ENCODE measurements at regions not wholly inside any gene's neighbourhood (a gene's known extent, or its start where the extent isn't known, plus 50 kb on each side); places are given as distances from the start of the nearest gene placed in this dataset.

DNA sequence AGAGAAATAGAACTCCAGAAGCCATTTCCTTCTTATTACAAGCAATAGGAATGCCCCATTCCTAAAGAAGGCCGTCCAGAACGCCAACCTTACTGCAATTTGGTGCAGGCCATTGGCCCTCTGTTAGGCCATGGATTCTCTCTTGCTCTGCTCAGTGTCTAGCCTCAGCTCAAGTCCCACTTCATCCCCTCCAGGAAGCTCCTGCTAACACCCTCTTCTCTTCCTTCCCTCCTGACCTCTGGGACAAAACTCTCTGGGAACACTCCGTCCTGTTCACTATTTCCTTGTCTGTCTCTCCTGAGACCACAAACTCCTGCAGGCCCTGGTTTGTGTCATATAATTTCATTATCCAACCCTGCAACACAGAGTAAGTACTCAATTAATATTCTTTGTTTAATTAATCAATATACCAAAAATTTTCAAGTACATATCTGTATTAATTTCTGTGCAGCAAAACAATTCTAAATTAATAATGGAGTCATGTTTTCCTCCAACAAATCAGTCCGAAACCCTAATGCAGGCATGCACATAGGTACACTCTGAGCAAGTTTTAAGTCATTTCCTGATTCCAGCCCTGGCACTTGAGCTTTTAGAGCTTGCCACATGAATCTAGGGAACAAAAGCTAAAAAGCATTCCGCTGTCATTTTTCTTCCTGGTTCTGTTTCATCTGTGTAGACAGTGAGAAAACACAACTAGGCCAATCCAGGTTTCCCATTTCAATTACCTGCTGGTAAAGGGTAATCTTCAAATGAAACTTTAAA, 245.3 kb downstream of the SETD4 start:
- TF ChIP-seq USF2 (IDR thresholded peaks at IDR 0.05; ENCODE audit: borderline replicate concordance, low read depth, low read length) = no peak
- no peak for TF ChIP-seq EZH2phosphoT487 (IDR thresholded peaks at IDR 0.05; ENCODE audit: borderline replicate concordance, low read depth)
- TF ChIP-seq, protein P1, sequence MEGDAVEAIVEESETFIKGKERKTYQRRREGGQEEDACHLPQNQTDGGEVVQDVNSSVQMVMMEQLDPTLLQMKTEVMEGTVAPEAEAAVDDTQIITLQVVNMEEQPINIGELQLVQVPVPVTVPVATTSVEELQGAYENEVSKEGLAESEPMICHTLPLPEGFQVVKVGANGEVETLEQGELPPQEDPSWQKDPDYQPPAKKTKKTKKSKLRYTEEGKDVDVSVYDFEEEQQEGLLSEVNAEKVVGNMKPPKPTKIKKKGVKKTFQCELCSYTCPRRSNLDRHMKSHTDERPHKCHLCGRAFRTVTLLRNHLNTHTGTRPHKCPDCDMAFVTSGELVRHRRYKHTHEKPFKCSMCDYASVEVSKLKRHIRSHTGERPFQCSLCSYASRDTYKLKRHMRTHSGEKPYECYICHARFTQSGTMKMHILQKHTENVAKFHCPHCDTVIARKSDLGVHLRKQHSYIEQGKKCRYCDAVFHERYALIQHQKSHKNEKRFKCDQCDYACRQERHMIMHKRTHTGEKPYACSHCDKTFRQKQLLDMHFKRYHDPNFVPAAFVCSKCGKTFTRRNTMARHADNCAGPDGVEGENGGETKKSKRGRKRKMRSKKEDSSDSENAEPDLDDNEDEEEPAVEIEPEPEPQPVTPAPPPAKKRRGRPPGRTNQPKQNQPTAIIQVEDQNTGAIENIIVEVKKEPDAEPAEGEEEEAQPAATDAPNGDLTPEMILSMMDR (IDR thresholded peaks at IDR 0.05) = no peak
- TF ChIP-seq SIN3A (IDR thresholded peaks at IDR 0.05; ENCODE audit: borderline replicate concordance, low read depth, low read length) = no peak
- TF ChIP-seq ZBTB33 (IDR thresholded peaks at IDR 0.05; ENCODE audit: borderline replicate concordance, low read depth) = no peak
- no peak for TF ChIP-seq RAD21 (IDR thresholded peaks at IDR 0.05; ENCODE audit: low read length)
- TF ChIP-seq, protein P2, sequence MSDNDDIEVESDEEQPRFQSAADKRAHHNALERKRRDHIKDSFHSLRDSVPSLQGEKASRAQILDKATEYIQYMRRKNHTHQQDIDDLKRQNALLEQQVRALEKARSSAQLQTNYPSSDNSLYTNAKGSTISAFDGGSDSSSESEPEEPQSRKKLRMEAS (IDR thresholded peaks at IDR 0.05; ENCODE audit: low read depth) = no peak
- no peak for TF ChIP-seq RXRA (IDR thresholded peaks at IDR 0.05; ENCODE audit: borderline replicate concordance, low read depth)
- TF ChIP-seq POLR2AphosphoS5 (IDR thresholded peaks at IDR 0.05; ENCODE audit: low read depth, low read length) = no peak
- TF ChIP-seq GABPA (IDR thresholded peaks at IDR 0.05; ENCODE audit: low read depth) = no peak
- no peak for TF ChIP-seq YY1 (IDR thresholded peaks at IDR 0.05; ENCODE audit: low read depth)
- no peak for TF ChIP-seq MXI1 (IDR thresholded peaks at IDR 0.05; ENCODE audit: low read depth, low read length)

Data from SK-N-SH (cell line).